Coronary artery (tissue), 2 donors: ENCODE measurements at regions not wholly inside any gene's neighbourhood (a gene's known extent, or its start where the extent isn't known, plus 50 kb on each side); places are given as distances from the start of the nearest gene placed in this dataset.

Source experiments
- DNase-seq: peaks from one replicate; pipeline ENCODE4 v3.0.0-alpha.2; 2017; ENCODE audit warnings: low spot score
- H3K27ac ChIP-seq, 2 donors: fragments of 200-600 bp; sonication (generic); one replicate each; pipeline ENCODE4 v1.5.1; 2016 to 2019
- H3K4me3 ChIP-seq: fragments of 200-600 bp; sonication (generic); 2 replicates; pipeline ENCODE4 v1.5.1; 2016; ENCODE audit warnings: mild to moderate bottlenecking, moderate library complexity
- CTCF ChIP-seq: fragments of 200-600 bp; sonication (generic); IDR thresholded peaks from one replicate; pipeline ENCODE4 v1.5.1; 2019; ENCODE audit warnings: antibody characterized with exemption

GRCh38 chr1:55947446-55947845 is 631.9 kb downstream of the PLPP3 start:
- Histone ChIP-seq H3K27ac (no peak overlapping the region), H3K4me3 (no peak overlapping the region)
- no peak for DNase-seq
- no peak for TF ChIP-seq CTCF

DNA sequence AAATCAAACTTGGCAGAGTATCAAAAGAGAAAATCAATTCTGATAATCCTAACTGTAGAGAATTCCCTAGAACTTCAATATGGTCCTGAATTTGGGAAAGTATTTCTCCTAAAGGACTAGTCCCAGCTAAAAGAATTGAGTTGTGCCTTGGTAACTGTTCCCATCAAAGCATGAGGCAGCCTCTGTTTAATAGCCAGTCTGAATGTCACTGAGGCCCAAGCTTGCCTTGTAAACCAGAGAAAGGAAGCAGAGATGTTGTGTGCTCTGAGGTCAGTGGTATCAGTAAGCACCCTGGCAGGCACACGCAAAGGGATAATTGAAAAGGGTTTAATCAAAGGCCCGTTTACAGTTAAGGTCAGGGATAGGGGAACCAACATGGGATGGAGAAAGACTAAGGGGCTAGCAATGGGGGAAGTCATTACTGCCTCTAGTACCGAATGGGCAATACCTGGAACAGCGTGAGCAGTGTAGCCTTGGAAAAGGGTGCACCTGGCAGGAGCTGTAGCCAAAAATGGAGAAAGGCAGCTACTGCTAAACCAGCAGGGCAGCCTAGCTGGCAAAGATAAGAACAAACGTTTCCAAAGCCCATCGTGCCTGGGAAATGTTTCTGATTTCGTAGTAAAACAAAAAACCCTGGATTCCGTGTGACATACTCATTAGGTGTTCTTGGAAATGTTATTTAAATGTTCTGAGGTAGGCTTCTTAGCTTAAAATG is 635.5 kb downstream of the PLPP3 start:
- DNase-seq: no peak
- TF ChIP-seq CTCF: no peak
- Histone ChIP-seq H3K4me3 (no peak overlapping the region), H3K27ac (no peak overlapping the region)

GRCh38 chr1:55943012-55943411 is 636.4 kb downstream of the PLPP3 start:
- Histone ChIP-seq H3K4me3 (no peak overlapping the region), H3K27ac (no peak overlapping the region)
- TF ChIP-seq CTCF: no peak
- no peak for DNase-seq

- Histone ChIP-seq H3K27ac (no peak overlapping the region), H3K4me3 (no peak overlapping the region)
- no peak for DNase-seq
- no peak for TF ChIP-seq CTCF
Measured at GRCh38 chr1:55939866-55940265, 639.5 kb downstream of the PLPP3 start.

DNA sequence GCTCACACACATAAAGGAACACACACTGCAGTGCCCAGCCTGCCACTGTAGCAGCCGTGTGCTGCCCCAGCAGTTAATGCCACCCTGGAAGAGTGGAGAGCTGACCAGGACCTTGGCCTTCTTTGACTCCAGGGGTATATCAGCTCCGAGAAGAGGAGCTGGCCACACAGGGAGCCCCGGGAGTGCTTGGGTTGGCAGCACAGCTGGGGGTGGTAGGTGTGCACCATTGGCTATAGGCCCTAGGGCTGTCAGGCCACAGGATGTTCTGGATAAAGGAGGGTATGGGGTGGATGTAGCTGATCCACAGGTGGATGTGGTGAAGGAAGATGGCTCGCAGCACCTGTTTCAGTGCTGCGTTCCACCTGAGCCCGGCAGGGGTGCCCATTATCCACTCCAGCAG is 640.5 kb downstream of the PLPP3 start:
- TF ChIP-seq CTCF: no peak
- H3K27ac ChIP-seq: no peak overlapping the region
- no peak overlapping the region for H3K4me3 ChIP-seq
- no peak for DNase-seq

DNA sequence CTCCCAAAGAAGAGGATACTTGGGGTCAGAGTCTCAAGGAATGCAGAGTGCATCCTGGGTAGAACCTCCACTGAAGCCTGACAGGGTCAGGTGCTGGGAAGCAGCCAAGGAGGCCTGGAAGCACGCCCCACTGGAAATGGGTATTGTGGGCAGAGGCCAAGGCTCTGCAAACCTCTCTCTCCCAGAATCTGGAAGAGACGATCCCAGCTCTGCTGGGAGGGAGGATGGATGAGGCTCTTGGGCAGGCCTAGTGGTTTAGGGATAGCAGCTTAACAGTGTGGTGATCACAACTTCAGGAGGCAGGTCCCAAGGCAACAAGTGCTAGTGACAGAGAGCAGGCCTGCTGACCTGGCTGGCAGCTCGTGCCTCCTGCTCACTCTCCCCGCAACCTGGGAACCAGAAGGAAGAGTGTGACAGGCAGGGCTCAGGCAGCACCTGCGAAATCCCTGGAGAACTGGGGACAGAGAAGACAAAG is 641.0 kb downstream of the PLPP3 start:
- Histone ChIP-seq H3K27ac (no peak overlapping the region), H3K4me3 (no peak overlapping the region)
- no peak for TF ChIP-seq CTCF
- DNase-seq: no peak

DNA sequence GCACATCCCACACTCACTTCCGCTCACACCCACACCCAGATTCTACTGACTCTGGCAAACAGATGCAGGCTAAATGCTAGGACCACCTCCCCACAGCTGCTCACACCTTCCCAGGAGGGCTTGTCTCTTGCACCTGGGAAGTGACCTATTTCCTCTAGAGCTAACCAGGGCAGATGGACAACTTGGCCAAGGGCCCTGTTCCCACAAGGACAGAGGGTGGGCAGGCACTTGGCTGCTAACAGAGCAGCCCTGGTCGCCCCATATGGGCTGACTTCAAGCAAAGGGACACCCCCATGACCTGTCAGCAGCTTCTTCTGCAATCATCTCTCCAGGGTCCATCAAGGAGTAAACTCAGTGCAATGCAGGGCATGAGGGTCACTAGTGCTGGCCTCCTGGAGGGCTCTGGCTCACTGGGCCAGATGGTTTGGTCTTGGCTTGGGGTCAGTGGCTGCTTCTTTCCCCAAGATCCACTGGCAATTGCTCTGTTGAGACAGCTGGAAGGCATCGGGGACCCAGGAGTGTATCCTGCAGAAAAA is 641.5 kb downstream of the PLPP3 start:
- H3K4me3 ChIP-seq: no peak overlapping the region
- H3K27ac ChIP-seq: no peak overlapping the region
- no peak for DNase-seq
- no peak for TF ChIP-seq CTCF
